ENCODE measurements at regions not wholly inside any gene's neighbourhood (a gene's known extent, or its start where the extent isn't known, plus 50 kb on each side); places are given as distances from the start of the nearest gene placed in this dataset.
"Not testable (repeated sequence)": the region's sequence is repeated elsewhere in the genome, so short reads cannot be mapped to it uniquely, and the experiment has no call there.

DNA sequence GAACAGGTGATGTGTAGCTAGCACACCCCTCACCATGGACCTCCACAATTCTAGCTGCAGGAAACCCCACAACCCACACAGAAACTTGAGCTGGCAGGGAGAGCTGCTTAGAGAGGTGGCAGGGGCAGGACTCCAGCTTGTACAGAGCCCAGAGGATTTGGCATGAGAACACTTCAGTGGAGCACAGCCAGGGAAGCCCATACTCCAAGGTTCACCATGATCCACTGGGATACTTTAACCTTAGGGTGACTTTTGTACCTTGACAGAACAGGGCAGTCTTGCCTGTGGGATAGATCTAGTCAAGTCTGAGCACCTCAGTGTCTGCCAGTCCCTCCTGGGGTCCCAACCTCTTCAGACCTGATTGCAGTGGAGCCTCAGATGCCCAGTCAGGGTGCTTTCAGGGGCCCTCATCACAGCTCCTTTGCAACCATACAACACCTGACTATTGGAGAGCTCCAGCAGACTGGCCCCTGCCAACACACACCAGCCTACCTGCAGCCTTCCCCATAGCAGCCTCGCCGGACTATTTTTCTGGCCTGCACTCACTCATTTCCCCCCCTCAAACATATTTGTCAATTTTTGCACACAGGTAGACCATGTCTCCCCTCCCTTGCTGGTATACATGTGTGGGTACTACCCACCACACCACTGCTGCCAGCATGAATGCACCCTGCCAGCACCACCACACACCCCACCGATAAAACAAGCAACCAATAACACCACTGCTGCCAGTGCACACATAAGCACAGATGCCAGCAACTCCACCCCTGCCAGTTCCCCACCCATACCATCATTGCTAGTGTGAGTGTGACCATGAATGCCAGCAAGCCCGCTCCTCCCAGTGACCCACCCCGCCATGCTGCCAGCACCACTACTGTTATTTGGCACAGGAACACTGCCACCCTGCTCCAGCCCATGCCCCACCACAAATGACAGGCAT lies 56.0 kb upstream of the CDX4 start:
- no peak for DNase-seq (ENCODE audit: low spot score)
- no peak for TF ChIP-seq CTCF (IDR thresholded peaks at IDR 0.05; ENCODE audit: extremely low read depth, insufficient read depth, missing control alignments)
- in situ Hi-C loops (cut with MboI; ENCODE audit: low pct_unique_long_range_greater_than_20kb, low sequenced_read_pairs, unreplicated experiment), result no loop called here

DNA sequence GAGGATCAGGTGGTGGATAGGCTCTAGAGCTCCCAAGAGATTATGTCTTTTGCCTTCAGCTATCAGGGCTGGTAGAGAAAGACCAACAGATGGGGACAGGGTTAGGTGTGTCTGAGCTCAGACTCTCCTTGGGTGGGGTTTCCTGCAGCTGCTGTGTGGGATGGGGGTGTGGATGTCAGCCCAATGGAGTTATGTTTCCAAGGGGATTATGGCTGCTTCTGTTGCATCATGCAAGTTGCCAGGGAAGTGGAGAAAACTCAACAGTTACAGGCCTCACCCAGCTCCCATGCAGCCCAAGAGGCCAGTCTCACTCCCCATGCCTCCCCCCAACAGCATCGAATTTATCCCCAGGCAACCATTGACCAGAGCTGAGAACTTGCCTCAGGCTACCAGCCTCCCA lies 80.2 kb upstream of the CDX4 start:
- in situ Hi-C loops (cut with MboI; ENCODE audit: low pct_unique_long_range_greater_than_20kb, low sequenced_read_pairs, unreplicated experiment), result no loop called here
- no peak for DNase-seq (ENCODE audit: low spot score)
- no peak for TF ChIP-seq CTCF (IDR thresholded peaks at IDR 0.05; ENCODE audit: extremely low read depth, insufficient read depth, missing control alignments)

- in situ Hi-C loops (cut with MboI; ENCODE audit: low pct_unique_long_range_greater_than_20kb, low sequenced_read_pairs, unreplicated experiment); DNase-seq (ENCODE audit: low spot score): not testable (repeated sequence)
Observed at GRCh38 chrX:73357294-73357693, 89.6 kb upstream of the CDX4 start.

- DNase-seq (ENCODE audit: low spot score), result no peak
- in situ Hi-C loops (cut with MboI; ENCODE audit: low pct_unique_long_range_greater_than_20kb, low sequenced_read_pairs, unreplicated experiment), result no loop called here
- no peak for TF ChIP-seq CTCF (IDR thresholded peaks at IDR 0.05; ENCODE audit: extremely low read depth, insufficient read depth, missing control alignments)
Observed at GRCh38 chrX:73348977-73349376, 97.9 kb upstream of the CDX4 start.

GRCh38 chrX:73337366-73337765 lies 109.5 kb upstream of the CDX4 start:
- no peak for DNase-seq (ENCODE audit: low spot score)
- in situ Hi-C loops (cut with MboI; ENCODE audit: low pct_unique_long_range_greater_than_20kb, low sequenced_read_pairs, unreplicated experiment), result no loop called here
- TF ChIP-seq CTCF (IDR thresholded peaks at IDR 0.05; ENCODE audit: extremely low read depth, insufficient read depth, missing control alignments), result no peak

DNA sequence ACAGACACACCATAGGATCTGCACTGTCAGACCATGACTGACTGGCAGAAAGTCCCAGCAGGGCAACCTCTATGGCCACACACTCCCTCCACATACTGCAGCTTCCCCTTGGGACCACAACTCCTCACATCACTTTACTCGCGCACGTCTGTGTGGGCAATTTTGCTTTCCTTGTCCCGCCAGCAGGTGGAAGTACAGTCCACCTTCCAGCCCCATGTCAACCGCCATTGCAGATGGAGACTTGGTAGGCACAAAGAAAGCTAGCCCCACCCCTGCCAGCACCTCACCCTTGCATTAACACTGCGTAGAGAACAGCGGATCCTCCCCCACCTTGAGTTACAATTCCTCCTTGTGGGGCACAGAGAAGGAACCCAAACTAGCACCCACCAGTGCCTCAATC lies 74.4 kb upstream of the NAP1L2 start:
- peak; percentile 10 for TF ChIP-seq CTCF (IDR thresholded peaks at IDR 0.05; ENCODE audit: extremely low read depth, insufficient read depth, missing control alignments)
- no peak for DNase-seq (ENCODE audit: low spot score)
- in situ Hi-C loops (cut with MboI; ENCODE audit: low pct_unique_long_range_greater_than_20kb, low sequenced_read_pairs, unreplicated experiment), result no loop called here

- TF ChIP-seq CTCF (IDR thresholded peaks at IDR 0.05; ENCODE audit: extremely low read depth, insufficient read depth, missing control alignments), result no peak
- in situ Hi-C loops (cut with MboI; ENCODE audit: low pct_unique_long_range_greater_than_20kb, low sequenced_read_pairs, unreplicated experiment), result no loop called here
- DNase-seq (ENCODE audit: low spot score), result no peak
Observed at GRCh38 chrX:73270753-73271152, 56.1 kb upstream of the NAP1L2 start.
